H1 (cell line): ENCODE measurements at regions not wholly inside any gene's neighbourhood (a gene's known extent, or its start where the extent isn't known, plus 50 kb on each side); places are given as distances from the start of the nearest gene placed in this dataset.

Experiments used
- ASH2L ChIP-seq: fragments of 200-600, 300-600 bp; sonication (generic); IDR thresholded peaks from one replicate; pipeline ENCODE4 v1.7.1; 2017; ENCODE audit warnings: low read length
- ATF2 ChIP-seq: IDR thresholded peaks from 2 replicates; pipeline ENCODE4 v1.6.1; 2012; ENCODE audit warnings: low read length, inconsistent platforms
- CTCF ChIP-seq, 3 experiments: IDR thresholded peaks; 1 replicate in 2 of 3; 2 replicates in 1 of 3; pipeline versions ENCODE4 v1.5.1 to v1.6.1; 2011; ENCODE audit warnings: low read length in 3 of 3, mild to moderate bottlenecking in 3 of 3, inconsistent platforms in 2 of 3, low read depth in 1 of 3, moderate library complexity in 1 of 3; ENCODE audit not compliant: insufficient read depth in 1 of 3; ENCODE audit errors: control extremely low read depth in 1 of 3
- EZH2 ChIP-seq: fragments of 200-600 bp; sonication (generic); IDR thresholded peaks from 2 replicates; pipeline ENCODE4 v1.7.1; 2012; ENCODE audit warnings: low read depth, mild to moderate bottlenecking, moderate library complexity, low read length, inconsistent platforms; ENCODE audit not compliant: severe bottlenecking
- KDM1A ChIP-seq: fragments of 200-600, 300-600 bp; sonication (generic); IDR thresholded peaks from 2 replicates; pipeline ENCODE4 v1.7.1; 2016; ENCODE audit warnings: mild to moderate bottlenecking, low read length, borderline replicate concordance
- MAFK ChIP-seq: IDR thresholded peaks from 2 replicates; pipeline ENCODE4 v1.6.1; 2012; ENCODE audit warnings: low read depth, mild to moderate bottlenecking, improper control_type of control experiment, low read length
- NRF1 ChIP-seq: IDR thresholded peaks from 2 replicates; pipeline ENCODE4 v1.6.1; 2011; ENCODE audit warnings: mild to moderate bottlenecking, low read depth, low read length, improper control_type of control experiment
- POLR2A ChIP-seq, 2 experiments: IDR thresholded peaks; 1 replicate in 1 of 2; 2 replicates in 1 of 2; pipeline ENCODE4 v1.6.1; 2011; ENCODE audit warnings: low read depth in 2 of 2, low read length in 2 of 2, mild to moderate bottlenecking in 2 of 2; ENCODE audit errors: control extremely low read depth in 1 of 2
- POLR2AphosphoS5 ChIP-seq: IDR thresholded peaks from 2 replicates; pipeline ENCODE4 v1.6.1; 2011; ENCODE audit warnings: low read depth, low read length
- SP1 ChIP-seq: IDR thresholded peaks from 2 replicates; pipeline ENCODE4 v1.6.1; 2011; ENCODE audit warnings: low read depth, low read length
- ZNF274 ChIP-seq: IDR thresholded peaks from 2 replicates; pipeline ENCODE4 v1.7.0; 2012; ENCODE audit warnings: low read length, borderline replicate concordance; ENCODE audit errors: extremely low read depth

DNA sequence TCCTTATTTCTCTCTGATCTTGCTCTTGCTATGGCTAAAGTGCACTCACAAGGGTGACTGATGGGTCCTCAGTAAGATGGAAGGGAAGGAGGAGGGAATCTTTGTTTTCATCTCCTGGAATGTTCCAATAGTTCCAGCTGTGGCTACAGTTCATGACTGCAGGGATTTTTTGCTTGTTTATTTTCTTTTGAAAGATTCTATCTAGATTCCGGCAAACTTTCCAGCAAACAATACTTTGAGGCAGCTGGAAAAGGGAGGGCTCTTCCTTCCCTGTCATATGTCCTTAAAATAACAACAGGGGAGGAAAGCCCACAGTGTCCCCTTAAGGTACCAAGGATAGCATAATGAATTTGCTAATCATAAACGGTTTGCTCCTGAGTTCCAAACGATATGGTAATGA lies 111.3 kb upstream of the SLC14A2 start:
- TF ChIP-seq ASH2L (no peak), KDM1A (no peak), CTCF (IDR thresholded peaks at IDR 0.05; ENCODE audit: control extremely low read depth in 1 of 3, insufficient read depth in 1 of 3, low read depth in 1 of 3, low read length in 3 of 3) (no peak), NRF1 (no peak), POLR2A (IDR thresholded peaks at IDR 0.05; ENCODE audit: control extremely low read depth in 1 of 2, low read depth in 2 of 2, low read length in 2 of 2) (no peak), MAFK (no peak), ZNF274 (no peak), POLR2AphosphoS5 (no peak), ATF2 (no peak), SP1 (no peak), EZH2 (no peak)
